Parathyroid adenoma (tissue), 2 donors: ENCODE measurements at regions not wholly inside any gene's neighbourhood (a gene's known extent, or its start where the extent isn't known, plus 50 kb on each side); places are given as distances from the start of the nearest gene placed in this dataset.

Experiments
- H2AFZ ChIP-seq: fragments of 300-600 bp; sonication (generic); one replicate; pipeline ENCODE4 v1.7.0; 2017; ENCODE audit warnings: antibody characterized with exemption, mild to moderate bottlenecking
- H3K27ac ChIP-seq: fragments of 300-600 bp; sonication (generic); one replicate; pipeline ENCODE4 v1.7.0; 2017
- H3K27me3 ChIP-seq: fragments of 300-600 bp; sonication (generic); one replicate; pipeline ENCODE4 v1.7.0; 2017; ENCODE audit warnings: low read length; ENCODE audit not compliant: control insufficient read depth, insufficient read depth
- H3K36me3 ChIP-seq: fragments of 300-600 bp; sonication (generic); one replicate; pipeline ENCODE4 v1.7.0; 2017; ENCODE audit warnings: low read length; ENCODE audit not compliant: control insufficient read depth, insufficient read depth
- H3K4me1 ChIP-seq: fragments of 300-600 bp; sonication (generic); one replicate; pipeline ENCODE4 v1.7.0; 2017; ENCODE audit warnings: control low read depth
- H3K4me2 ChIP-seq: fragments of 300-600 bp; sonication (generic); one replicate; pipeline ENCODE4 v1.7.0; 2017; ENCODE audit warnings: low read length
- H3K4me3 ChIP-seq: fragments of 300-600 bp; sonication (generic); one replicate; pipeline ENCODE4 v1.7.0; 2017; ENCODE audit warnings: low read depth, low read length
- H3K79me2 ChIP-seq: fragments of 300-600 bp; sonication (generic); one replicate; pipeline ENCODE4 v1.7.0; 2017; ENCODE audit warnings: control low read depth
- H3K9ac ChIP-seq: fragments of 300-600 bp; sonication (generic); one replicate; pipeline ENCODE4 v1.7.0; 2017; ENCODE audit warnings: mild to moderate bottlenecking
- H3K9me3 ChIP-seq: fragments of 300-600 bp; sonication (generic); one replicate; pipeline ENCODE4 v1.7.0; 2017; ENCODE audit warnings: low read length; ENCODE audit not compliant: control insufficient read depth
- CTCF ChIP-seq: fragments of 300-600 bp; sonication (generic); IDR thresholded peaks from one replicate; pipeline ENCODE4 v1.7.0; 2017; ENCODE audit warnings: antibody characterized with exemption, mild to moderate bottlenecking
- donor health status: primary hyperparathyroidism.

GRCh38 chr10:44293306-44293778 lies 91.6 kb downstream of the CXCL12 start:
- no peak overlapping the region for H3K9ac ChIP-seq
- H3K36me3 ChIP-seq: no peaks in the 10 kb centered on the region
- no peaks in the 10 kb centered on the region for H3K4me1 ChIP-seq
- no peaks in the 10 kb centered on the region for H3K9me3 ChIP-seq
- no peaks in the 10 kb centered on the region for H3K27me3 ChIP-seq
- no peak for TF ChIP-seq CTCF
- no peak overlapping the region for H3K4me2 ChIP-seq
- peak overlapping the region; percentile 53 for H3K27ac ChIP-seq
- H3K4me3 ChIP-seq: no peak overlapping the region
- H2AFZ ChIP-seq: peak overlapping the region; percentile 75
- H3K79me2 ChIP-seq: no peaks in the 10 kb centered on the region

GRCh38 chr10:44292390-44293002 lies 92.4 kb downstream of the CXCL12 start:
- Histone ChIP-seq H3K9ac (no peak overlapping the region), H3K27me3 (no peaks in the 10 kb centered on the region), H3K79me2 (no peaks in the 10 kb centered on the region), H3K4me3 (no peak overlapping the region), H3K27ac (no peak overlapping the region), H2AFZ (peak overlapping the region; percentile 25), H3K9me3 (no peaks in the 10 kb centered on the region), H3K4me1 (no peaks in the 10 kb centered on the region), H3K36me3 (no peaks in the 10 kb centered on the region), H3K4me2 (no peak overlapping the region)
- no peak for TF ChIP-seq CTCF

- Histone ChIP-seq H3K9ac (no peak overlapping the region), H2AFZ (peak overlapping the region; percentile 16), H3K79me2 (no peaks in the 10 kb centered on the region), H3K4me3 (no peak overlapping the region), H3K4me1 (peaks cover 4% of the 10 kb centered on the region), H3K9me3 (no peaks in the 10 kb centered on the region), H3K27me3 (no peaks in the 10 kb centered on the region), H3K27ac (no peak overlapping the region), H3K36me3 (no peaks in the 10 kb centered on the region), H3K4me2 (no peak overlapping the region)
- TF ChIP-seq CTCF: no peak
Measured at GRCh38 chr10:44291091-44291490, 93.8 kb downstream of the CXCL12 start.

GRCh38 chr10:44289125-44289524 lies 95.8 kb downstream of the CXCL12 start:
- H3K4me2 ChIP-seq: no peak overlapping the region
- no peak overlapping the region for H2AFZ ChIP-seq
- H3K4me1 ChIP-seq: peaks cover 13% of the 10 kb centered on the region
- H3K9me3 ChIP-seq: no peaks in the 10 kb centered on the region
- no peaks in the 10 kb centered on the region for H3K36me3 ChIP-seq
- no peak overlapping the region for H3K27ac ChIP-seq
- H3K4me3 ChIP-seq: no peak overlapping the region
- H3K9ac ChIP-seq: no peak overlapping the region
- no peaks in the 10 kb centered on the region for H3K79me2 ChIP-seq
- no peaks in the 10 kb centered on the region for H3K27me3 ChIP-seq
- TF ChIP-seq CTCF: no peak

GRCh38 chr10:44287408-44287807 lies 97.5 kb downstream of the CXCL12 start:
- H3K9ac ChIP-seq: no peak overlapping the region

More at GRCh38 chr10:44287408-44287807, 97.5 kb downstream of the CXCL12 start:
- H2AFZ ChIP-seq: peak overlapping the region; percentile 35
- TF ChIP-seq CTCF: no peak
- H3K4me1 ChIP-seq: peaks cover 24% of the 10 kb centered on the region
- no peak overlapping the region for H3K4me2 ChIP-seq
- H3K4me3 ChIP-seq: no peak overlapping the region
- no peaks in the 10 kb centered on the region for H3K9me3 ChIP-seq
- H3K79me2 ChIP-seq: no peaks in the 10 kb centered on the region
- no peaks in the 10 kb centered on the region for H3K27me3 ChIP-seq
- H3K27ac ChIP-seq: peak overlapping the region; percentile 13
- H3K36me3 ChIP-seq: no peaks in the 10 kb centered on the region
